H9 (cell line): ENCODE measurements at regions not wholly inside any gene's neighbourhood (a gene's known extent, or its start where the extent isn't known, plus 50 kb on each side); places are given as distances from the start of the nearest gene placed in this dataset.

Experiments used
- DNase-seq: peaks from one replicate; pipeline ENCODE4 v3.0.0-alpha.2; 2017
- H2AFZ ChIP-seq: one replicate; pipeline ENCODE4 v1.6.1; 2013; ENCODE audit warnings: mild to moderate bottlenecking, low read length, control low read depth, moderate library complexity
- H2AK5ac ChIP-seq: 2 replicates; pipeline ENCODE4 v1.6.1; 2013; ENCODE audit warnings: low read length, control low read depth, mixed read lengths; ENCODE audit not compliant: insufficient read length
- H2BK120ac ChIP-seq: one replicate; pipeline ENCODE4 v1.6.1; 2013; ENCODE audit warnings: low read depth, mild to moderate bottlenecking, low read length, control low read depth, inconsistent platforms; ENCODE audit not compliant: poor library complexity, severe bottlenecking
- H2BK12ac ChIP-seq: 2 replicates; pipeline ENCODE4 v1.6.1; 2013; ENCODE audit warnings: low read length, control low read depth, mixed read lengths, low read depth; ENCODE audit not compliant: insufficient read length
- H2BK15ac ChIP-seq: 2 replicates; pipeline ENCODE4 v1.6.1; 2013; ENCODE audit warnings: low read depth, low read length, control low read depth
- H2BK20ac ChIP-seq: one replicate; pipeline ENCODE4 v1.6.1; 2013; ENCODE audit warnings: low read depth, mild to moderate bottlenecking, low read length, control low read depth, inconsistent platforms; ENCODE audit not compliant: poor library complexity, severe bottlenecking
- H2BK5ac ChIP-seq: 2 replicates; pipeline ENCODE4 v1.6.1; 2013; ENCODE audit warnings: low read length, control low read depth, mixed read lengths; ENCODE audit not compliant: insufficient read length
- H3K14ac ChIP-seq: 2 replicates; pipeline ENCODE4 v1.6.1; 2013; ENCODE audit warnings: low read length, control low read depth; ENCODE audit not compliant: insufficient read depth
- H3K18ac ChIP-seq: 2 replicates; pipeline ENCODE4 v1.6.1; 2013; ENCODE audit warnings: low read depth, mild to moderate bottlenecking, mixed read lengths, low read length, control low read depth; ENCODE audit not compliant: insufficient read length
- H3K23ac ChIP-seq: 2 replicates; pipeline ENCODE4 v1.6.1; 2013; ENCODE audit warnings: low read length, control low read depth, mixed read lengths, low read depth; ENCODE audit not compliant: insufficient read length
- H3K23me2 ChIP-seq: 2 replicates; pipeline ENCODE4 v1.6.1; 2013; ENCODE audit warnings: low read depth, mild to moderate bottlenecking, mixed read lengths, low read length, control low read depth; ENCODE audit not compliant: insufficient read length, poor library complexity, severe bottlenecking
- H3K27ac ChIP-seq: 2 replicates; pipeline ENCODE4 v1.5.1; 2013; ENCODE audit warnings: low read length, control low read depth, mixed read lengths, low read depth; ENCODE audit not compliant: insufficient read length
- H3K27me3 ChIP-seq: 2 replicates; pipeline ENCODE4 v1.6.1; 2013; ENCODE audit warnings: low read length, control low read depth, inconsistent platforms; ENCODE audit not compliant: insufficient read depth
- H3K4ac ChIP-seq: 2 replicates; pipeline ENCODE4 v1.6.1; 2013; ENCODE audit warnings: low read depth, mild to moderate bottlenecking, control low read depth, inconsistent platforms, low read length, moderate library complexity
- H3K4me1 ChIP-seq: 2 replicates; pipeline ENCODE4 v1.6.1; 2013; ENCODE audit warnings: low read length, control low read depth, inconsistent platforms; ENCODE audit not compliant: insufficient read depth
- H3K4me2 ChIP-seq: 2 replicates; pipeline ENCODE4 v1.6.1; 2013; ENCODE audit warnings: low read length, control low read depth, mixed read lengths; ENCODE audit not compliant: insufficient read length, insufficient read depth
- H3K56ac ChIP-seq: 2 replicates; pipeline ENCODE4 v1.6.1; 2013; ENCODE audit warnings: low read depth, mild to moderate bottlenecking, mixed read lengths, low read length, control low read depth; ENCODE audit not compliant: insufficient read length
- H3K79me1 ChIP-seq: 2 replicates; pipeline ENCODE4 v1.6.1; 2013; ENCODE audit warnings: low read depth, mild to moderate bottlenecking, moderate library complexity, low read length, control low read depth, inconsistent platforms; ENCODE audit not compliant: insufficient read depth, poor library complexity, severe bottlenecking
- H3K79me2 ChIP-seq: 2 replicates; pipeline ENCODE4 v1.6.1; 2013; ENCODE audit warnings: low read length, control low read depth, inconsistent platforms; ENCODE audit not compliant: insufficient read depth
- H3K9ac ChIP-seq: 2 replicates; pipeline ENCODE4 v1.6.1; 2013; ENCODE audit warnings: low read length, control low read depth, mixed read lengths; ENCODE audit not compliant: insufficient read length; ENCODE audit errors: extremely low read depth
- H3K9me3 ChIP-seq: one replicate; pipeline ENCODE4 v1.6.1; 2013; ENCODE audit warnings: low read depth, low read length, inconsistent platforms; ENCODE audit not compliant: control insufficient read depth
- H3T11ph ChIP-seq: one replicate; pipeline ENCODE4 v1.6.1; 2013; ENCODE audit warnings: mild to moderate bottlenecking, low read length, control low read depth, inconsistent platforms
- H4K20me1 ChIP-seq: one replicate; pipeline ENCODE4 v1.6.1; 2013; ENCODE audit not compliant: control insufficient read depth, insufficient read length, insufficient read depth
- H4K5ac ChIP-seq: 2 replicates; pipeline ENCODE4 v1.6.1; 2013; ENCODE audit warnings: low read depth, mild to moderate bottlenecking, mixed read lengths, low read length, control low read depth; ENCODE audit not compliant: insufficient read length
- H4K8ac ChIP-seq: replicated peaks from 2 replicates; pipeline ENCODE4 v1.6.1; 2013; ENCODE audit warnings: low read length, control low read depth, mixed read lengths, low read depth; ENCODE audit not compliant: insufficient read length
- H4K91ac ChIP-seq: 2 replicates; pipeline ENCODE4 v1.6.1; 2013; ENCODE audit warnings: low read depth, mild to moderate bottlenecking, moderate library complexity, mixed read lengths, low read length, control low read depth; ENCODE audit not compliant: insufficient read length
- H3K27ac Mint-ChIP-seq, 3 experiments: 2 replicates in 2 of 3; 3 replicates in 1 of 3; pipeline ENCODE4 v1.8.0; 2020 to 2021; ENCODE audit warnings: mixed read lengths in 3 of 3, mild to moderate bottlenecking in 1 of 3, moderate library complexity in 1 of 3
- H3K27me3 Mint-ChIP-seq: 2 replicates; pipeline ENCODE4 v1.8.0; 2021; ENCODE audit warnings: low read depth, mild to moderate bottlenecking, moderate library complexity, mixed read lengths
- H3K36me3 Mint-ChIP-seq, 3 experiments: 2 replicates in 2 of 3; 3 replicates in 1 of 3; pipeline ENCODE4 v1.8.0; 2020 to 2021; ENCODE audit warnings: low read depth in 3 of 3, mixed read lengths in 3 of 3; ENCODE audit not compliant: insufficient read depth in 1 of 3
- H3K4me1 Mint-ChIP-seq, 2 experiments: 2 replicates each; pipeline ENCODE4 v1.8.0; 2020; ENCODE audit warnings: mixed read lengths in 2 of 2
- H3K4me3 Mint-ChIP-seq, 2 experiments: 2 replicates in 1 of 2; 3 replicates in 1 of 2; pipeline ENCODE4 v1.8.0; 2020 to 2021; ENCODE audit warnings: mild to moderate bottlenecking in 2 of 2, mixed read lengths in 2 of 2, moderate library complexity in 1 of 2
- H3K9me3 Mint-ChIP-seq, 2 experiments: 2 replicates in 1 of 2; 3 replicates in 1 of 2; pipeline ENCODE4 v1.8.0; 2020; ENCODE audit warnings: mild to moderate bottlenecking in 2 of 2, mixed read lengths in 2 of 2, moderate library complexity in 1 of 2
- WGBS: extraction: QIAGEN DNeasy Blood & Tissue Kit; methylation state at CpG from one replicate; pipeline ENCODE4 v1.1.7; 2013; ENCODE audit warnings: missing lambda C conversion rate, low lambda C conversion rate, mixed read lengths; ENCODE audit not compliant: insufficient read length; ENCODE audit errors: extremely low coverage; 5-methylcytosine and 5-hydroxymethylcytosine counted together
- TF ChIP-seq, protein P1 (sequence below): fragments of 200-600 bp; sonication (generic); conservative IDR thresholded peaks from 3 replicates; pipeline ENCODE4 v1.8.0; 2021; ENCODE audit warnings: antibody characterized with exemption, mild to moderate bottlenecking

DNA sequence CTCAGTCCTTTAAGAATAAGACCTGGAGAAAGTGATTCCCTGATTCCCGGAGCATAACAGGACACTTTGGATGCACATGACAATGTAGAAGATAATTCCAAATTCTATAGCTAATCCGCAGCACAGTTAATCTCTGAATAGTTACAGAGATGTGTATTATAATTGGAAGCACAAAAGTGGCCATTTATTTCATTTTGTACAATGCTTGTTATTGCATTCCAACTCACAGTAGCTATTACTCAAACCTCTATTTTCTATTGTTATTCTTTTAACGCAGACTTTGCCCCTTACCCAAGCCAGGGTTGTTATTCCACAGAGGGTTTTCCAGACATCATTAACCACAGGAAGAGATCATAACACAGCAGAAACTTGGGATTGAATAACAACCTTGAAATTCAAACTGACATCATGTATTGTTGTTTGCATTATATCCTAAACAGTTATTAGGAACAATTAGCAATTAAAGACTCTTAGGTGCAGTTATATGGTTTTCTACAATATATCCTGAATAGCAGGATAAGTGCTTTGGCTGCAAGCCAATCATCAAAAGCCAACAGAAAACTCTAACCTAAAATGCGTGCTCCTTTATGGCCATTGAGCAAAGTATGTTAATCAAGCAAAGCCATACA is 984.0 kb upstream of the TENM3 start:
- Histone ChIP-seq H3K23me2 (no peaks in the 10 kb centered on the region), H3K27me3 (no peaks in the 10 kb centered on the region), H3K4ac (no peak overlapping the region), H3K14ac (no peak overlapping the region), H3K79me1 (no peaks in the 10 kb centered on the region), H2BK20ac (no peak overlapping the region), H3K27ac (no peak overlapping the region), H3K9ac (no peak overlapping the region), H3K9me3 (no peaks in the 10 kb centered on the region), H3T11ph (no peak overlapping the region), H4K8ac (no peak overlapping the region), H3K4me2 (no peak overlapping the region), H2BK120ac (no peak overlapping the region), H2BK5ac (no peak overlapping the region), H3K4me1 (no peaks in the 10 kb centered on the region), H3K56ac (no peak overlapping the region), H4K91ac (no peak overlapping the region), H3K23ac (no peak overlapping the region), H2BK12ac (no peak overlapping the region), H3K18ac (no peak overlapping the region), H4K20me1 (no peaks in the 10 kb centered on the region), H2AFZ (no peak overlapping the region), H4K5ac (no peak overlapping the region), H3K79me2 (no peaks in the 10 kb centered on the region), H2BK15ac (no peak overlapping the region), H2AK5ac (no peak overlapping the region)
- no peak overlapping the region for H3K27ac Mint-ChIP-seq
- no peak for DNase-seq
- H3K4me1 Mint-ChIP-seq = peaks cover 25 to 34% of the 10 kb centered on the region in 2 experiments
- no CpG with 5 or more reads among the region's 4 CpGs for WGBS
- no peak overlapping the region for H3K4me3 Mint-ChIP-seq
- H3K27me3 Mint-ChIP-seq = no peaks in the 10 kb centered on the region
- no peaks in the 10 kb centered on the region; a peak in 1 of 7 replicates for H3K36me3 Mint-ChIP-seq
- no peaks in the 10 kb centered on the region for H3K9me3 Mint-ChIP-seq
- TF ChIP-seq, protein P1, sequence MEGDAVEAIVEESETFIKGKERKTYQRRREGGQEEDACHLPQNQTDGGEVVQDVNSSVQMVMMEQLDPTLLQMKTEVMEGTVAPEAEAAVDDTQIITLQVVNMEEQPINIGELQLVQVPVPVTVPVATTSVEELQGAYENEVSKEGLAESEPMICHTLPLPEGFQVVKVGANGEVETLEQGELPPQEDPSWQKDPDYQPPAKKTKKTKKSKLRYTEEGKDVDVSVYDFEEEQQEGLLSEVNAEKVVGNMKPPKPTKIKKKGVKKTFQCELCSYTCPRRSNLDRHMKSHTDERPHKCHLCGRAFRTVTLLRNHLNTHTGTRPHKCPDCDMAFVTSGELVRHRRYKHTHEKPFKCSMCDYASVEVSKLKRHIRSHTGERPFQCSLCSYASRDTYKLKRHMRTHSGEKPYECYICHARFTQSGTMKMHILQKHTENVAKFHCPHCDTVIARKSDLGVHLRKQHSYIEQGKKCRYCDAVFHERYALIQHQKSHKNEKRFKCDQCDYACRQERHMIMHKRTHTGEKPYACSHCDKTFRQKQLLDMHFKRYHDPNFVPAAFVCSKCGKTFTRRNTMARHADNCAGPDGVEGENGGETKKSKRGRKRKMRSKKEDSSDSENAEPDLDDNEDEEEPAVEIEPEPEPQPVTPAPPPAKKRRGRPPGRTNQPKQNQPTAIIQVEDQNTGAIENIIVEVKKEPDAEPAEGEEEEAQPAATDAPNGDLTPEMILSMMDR = no peak
